CMK (cell line): ENCODE measurements at regions not wholly inside any gene's neighbourhood (a gene's known extent, or its start where the extent isn't known, plus 50 kb on each side); places are given as distances from the start of the nearest gene placed in this dataset.
"Not testable (repeated sequence)": the region's sequence is repeated elsewhere in the genome, so short reads cannot be mapped to it uniquely, and the experiment has no call there.

Experiments used
- DNase-seq: peaks from one replicate; pipeline ENCODE4 v3.0.0-alpha.2; 2010; ENCODE audit warnings: low read depth

GRCh38 chr5:25990771-25991170 is 1047.6 kb downstream of the CDH9 start:
- no peak for DNase-seq

- DNase-seq, result no peak
These were observed 1059.3 kb downstream of the CDH9 start for GRCh38 chr5:25979086-25979485.

GRCh38 chr5:25975885-25976284 is 1062.5 kb downstream of the CDH9 start:
- no peak for DNase-seq

GRCh38 chr5:25974451-25974850 is 1063.9 kb downstream of the CDH9 start:
- no peak for DNase-seq

- no peak for DNase-seq
These were observed 1067.4 kb downstream of the CDH9 start for GRCh38 chr5:25970906-25971489.

- DNase-seq, result not testable (repeated sequence)
These were observed 1069.3 kb downstream of the CDH9 start for GRCh38 chr5:25969042-25969441.

GRCh38 chr5:25964009-25964372 is 1074.4 kb downstream of the CDH9 start:
- no peak for DNase-seq

GRCh38 chr5:25963251-25964008 is 1075.0 kb downstream of the CDH9 start:
- no peak for DNase-seq

- no peak for DNase-seq
These were observed 1083.0 kb downstream of the CDH9 start for GRCh38 chr5:25955337-25955736.

GRCh38 chr5:25950681-25951080 is 1087.7 kb downstream of the CDH9 start:
- DNase-seq, result no peak

- DNase-seq, result no peak
These were observed 1090.1 kb downstream of the CDH9 start for GRCh38 chr5:25948278-25948677.

GRCh38 chr5:25944786-25945185 is 1093.6 kb downstream of the CDH9 start:
- no peak for DNase-seq

GRCh38 chr5:25909163-25909562 is 1129.2 kb downstream of the CDH9 start:
- no peak for DNase-seq

- no peak for DNase-seq
These were observed 1132.7 kb downstream of the CDH9 start for GRCh38 chr5:25905646-25906045.

GRCh38 chr5:25892211-25892610 is 1146.2 kb downstream of the CDH9 start:
- no peak for DNase-seq

GRCh38 chr5:25891691-25892090 is 1146.7 kb downstream of the CDH9 start:
- no peak for DNase-seq

- no peak for DNase-seq
These were observed 1156.9 kb downstream of the CDH9 start for GRCh38 chr5:25881318-25882036.

- no peak for DNase-seq
These were observed 1174.6 kb downstream of the CDH9 start for GRCh38 chr5:25863811-25864210.

- no peak for DNase-seq
These were observed 1176.1 kb downstream of the CDH9 start for GRCh38 chr5:25862276-25862675.

GRCh38 chr5:25858019-25858418 is 1180.4 kb downstream of the CDH9 start:
- no peak for DNase-seq

- no peak for DNase-seq
These were observed 1187.1 kb downstream of the CDH9 start for GRCh38 chr5:25851301-25851700.

GRCh38 chr5:25850581-25850980 is 1187.8 kb downstream of the CDH9 start:
- no peak for DNase-seq

- no peak for DNase-seq
These were observed 1189.1 kb downstream of the CDH9 start for GRCh38 chr5:25849270-25849669.
